ENCODE measurements at regions not wholly inside any gene's neighbourhood (a gene's known extent, or its start where the extent isn't known, plus 50 kb on each side); places are given as distances from the start of the nearest gene placed in this dataset.

DNA sequence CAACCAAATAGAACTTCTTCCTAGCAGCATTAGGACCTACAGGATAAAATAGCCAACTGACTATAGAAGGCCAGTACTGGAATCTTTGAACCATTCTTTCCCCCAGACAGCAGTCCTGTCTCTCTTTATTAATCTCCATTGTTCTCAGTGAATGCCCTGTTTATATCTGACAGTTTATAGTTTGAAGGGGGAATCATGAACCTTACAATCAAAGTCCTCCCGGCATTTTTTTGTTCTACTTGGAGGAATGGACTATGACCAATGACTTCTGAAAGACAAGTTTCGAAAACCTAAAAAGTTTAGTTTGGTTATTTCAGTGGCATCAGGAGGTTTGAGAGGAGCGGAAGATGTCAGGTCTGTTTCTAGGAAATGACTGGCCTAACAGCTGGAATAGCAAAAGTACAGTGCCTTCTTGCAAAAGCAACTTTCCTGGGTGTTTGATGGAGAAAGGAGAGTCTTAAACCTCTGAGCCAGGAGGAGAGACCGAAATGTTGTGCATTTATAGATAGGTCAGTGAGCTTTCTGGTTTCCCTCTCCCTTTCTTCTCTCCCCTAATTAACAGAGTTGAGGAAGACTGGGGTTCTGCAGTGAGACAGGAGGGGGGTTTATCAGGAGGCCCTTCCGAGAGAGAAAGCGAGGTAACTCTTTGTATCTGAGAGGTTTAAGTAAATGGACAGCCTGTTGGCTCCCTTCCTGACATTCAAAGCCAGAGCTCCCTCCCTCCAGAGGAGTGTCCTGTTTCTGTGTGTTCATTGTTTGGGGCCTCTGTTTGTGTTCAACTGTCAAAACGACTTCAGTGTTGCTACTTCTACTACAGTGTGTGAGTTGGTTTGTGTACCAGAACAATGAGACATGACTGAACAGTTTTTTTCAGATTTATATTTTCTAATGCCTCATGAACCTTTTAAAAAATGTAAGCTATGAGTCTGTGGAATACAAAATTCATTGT, 383.0 kb upstream of the RARB start:
- TF ChIP-seq, protein P1, sequence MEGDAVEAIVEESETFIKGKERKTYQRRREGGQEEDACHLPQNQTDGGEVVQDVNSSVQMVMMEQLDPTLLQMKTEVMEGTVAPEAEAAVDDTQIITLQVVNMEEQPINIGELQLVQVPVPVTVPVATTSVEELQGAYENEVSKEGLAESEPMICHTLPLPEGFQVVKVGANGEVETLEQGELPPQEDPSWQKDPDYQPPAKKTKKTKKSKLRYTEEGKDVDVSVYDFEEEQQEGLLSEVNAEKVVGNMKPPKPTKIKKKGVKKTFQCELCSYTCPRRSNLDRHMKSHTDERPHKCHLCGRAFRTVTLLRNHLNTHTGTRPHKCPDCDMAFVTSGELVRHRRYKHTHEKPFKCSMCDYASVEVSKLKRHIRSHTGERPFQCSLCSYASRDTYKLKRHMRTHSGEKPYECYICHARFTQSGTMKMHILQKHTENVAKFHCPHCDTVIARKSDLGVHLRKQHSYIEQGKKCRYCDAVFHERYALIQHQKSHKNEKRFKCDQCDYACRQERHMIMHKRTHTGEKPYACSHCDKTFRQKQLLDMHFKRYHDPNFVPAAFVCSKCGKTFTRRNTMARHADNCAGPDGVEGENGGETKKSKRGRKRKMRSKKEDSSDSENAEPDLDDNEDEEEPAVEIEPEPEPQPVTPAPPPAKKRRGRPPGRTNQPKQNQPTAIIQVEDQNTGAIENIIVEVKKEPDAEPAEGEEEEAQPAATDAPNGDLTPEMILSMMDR (IDR thresholded peaks at IDR 0.05), result no peak
- no peak for TF ChIP-seq POLR2A (IDR thresholded peaks at IDR 0.05)

Measured in right lobe of liver (tissue), 4 donors.